DOHH2 (cell line): ENCODE measurements at regions not wholly inside any gene's neighbourhood (a gene's known extent, or its start where the extent isn't known, plus 50 kb on each side); places are given as distances from the start of the nearest gene placed in this dataset.

ENCODE experiments used
- H3F3A ChIP-seq: fragments of 200-600 bp; sonication (generic), shearing (Covaris generic); 2 replicates; pipeline ENCODE4 v1.6.0; 2016; ENCODE audit warnings: antibody characterized with exemption, mild to moderate bottlenecking; ENCODE audit not compliant: control insufficient read depth, insufficient read depth
- H3K27ac ChIP-seq: fragments of 200-600 bp; sonication (generic); 2 replicates; pipeline ENCODE4 v1.5.1; 2014; ENCODE audit warnings: low read depth, mild to moderate bottlenecking, low read length, moderate library complexity
- H3K27me3 ChIP-seq: fragments of 200-600 bp; sonication (generic); 2 replicates; pipeline ENCODE4 v1.6.1; 2014; ENCODE audit warnings: mild to moderate bottlenecking, low read length, mixed read lengths; ENCODE audit not compliant: control insufficient read depth
- H3K36me3 ChIP-seq: fragments of 200-600 bp; sonication (generic); 2 replicates; pipeline ENCODE4 v1.6.1; 2014; ENCODE audit warnings: mild to moderate bottlenecking, low read length, moderate library complexity, mixed read lengths; ENCODE audit not compliant: control insufficient read depth
- H3K4me1 ChIP-seq: fragments of 200-600 bp; sonication (generic); 2 replicates; pipeline ENCODE4 v1.6.1; 2014; ENCODE audit warnings: mild to moderate bottlenecking, low read length, mixed read lengths; ENCODE audit not compliant: control insufficient read depth
- H3K4me2 ChIP-seq: fragments of 200-600 bp; sonication (generic); 2 replicates; pipeline ENCODE4 v1.6.0; 2014; ENCODE audit warnings: mild to moderate bottlenecking, low read length, moderate library complexity
- H3K4me3 ChIP-seq: fragments of 200-600 bp; sonication (generic); 2 replicates; pipeline ENCODE4 v1.5.1; 2014; ENCODE audit warnings: mild to moderate bottlenecking, low read length, mixed read lengths
- H3K79me2 ChIP-seq: fragments of 200-600 bp; sonication (generic); 2 replicates; pipeline ENCODE4 v1.6.1; 2014; ENCODE audit warnings: mild to moderate bottlenecking, low read length, mixed read lengths; ENCODE audit not compliant: control insufficient read depth
- H3K9me2 ChIP-seq: fragments of 200-600 bp; sonication (generic); replicated peaks from 2 replicates; pipeline ENCODE4 v1.6.1; 2014; ENCODE audit warnings: mild to moderate bottlenecking, low read length, mixed read lengths; ENCODE audit not compliant: control insufficient read depth
- H3K9me3 ChIP-seq: fragments of 200-600 bp; sonication (generic); 2 replicates; pipeline ENCODE4 v1.6.1; 2014; ENCODE audit warnings: antibody characterized with exemption, low read length, mixed read lengths; ENCODE audit not compliant: control insufficient read depth, insufficient read depth
- H4K20me1 ChIP-seq: fragments of 200-600 bp; sonication (generic); 2 replicates; pipeline ENCODE4 v1.6.0; 2014; ENCODE audit warnings: low read depth, mild to moderate bottlenecking, antibody characterized with exemption, low read length, moderate library complexity; ENCODE audit not compliant: control insufficient read depth, insufficient read depth
- EZH2phosphoT487 ChIP-seq: fragments of 200-600 bp; sonication (generic); IDR thresholded peaks from 2 replicates; pipeline ENCODE4 v1.6.1; 2017; ENCODE audit warnings: borderline replicate concordance, mild to moderate bottlenecking, antibody characterized with exemption, low read length, moderate library complexity, mixed read lengths
- TF ChIP-seq, protein P1 (sequence below): fragments of 200-600 bp; sonication (generic); IDR thresholded peaks from one replicate; pipeline ENCODE4 v1.5.1; 2014; ENCODE audit warnings: antibody characterized with exemption, mild to moderate bottlenecking, low read depth, low read length; ENCODE audit not compliant: poor library complexity, severe bottlenecking

DNA sequence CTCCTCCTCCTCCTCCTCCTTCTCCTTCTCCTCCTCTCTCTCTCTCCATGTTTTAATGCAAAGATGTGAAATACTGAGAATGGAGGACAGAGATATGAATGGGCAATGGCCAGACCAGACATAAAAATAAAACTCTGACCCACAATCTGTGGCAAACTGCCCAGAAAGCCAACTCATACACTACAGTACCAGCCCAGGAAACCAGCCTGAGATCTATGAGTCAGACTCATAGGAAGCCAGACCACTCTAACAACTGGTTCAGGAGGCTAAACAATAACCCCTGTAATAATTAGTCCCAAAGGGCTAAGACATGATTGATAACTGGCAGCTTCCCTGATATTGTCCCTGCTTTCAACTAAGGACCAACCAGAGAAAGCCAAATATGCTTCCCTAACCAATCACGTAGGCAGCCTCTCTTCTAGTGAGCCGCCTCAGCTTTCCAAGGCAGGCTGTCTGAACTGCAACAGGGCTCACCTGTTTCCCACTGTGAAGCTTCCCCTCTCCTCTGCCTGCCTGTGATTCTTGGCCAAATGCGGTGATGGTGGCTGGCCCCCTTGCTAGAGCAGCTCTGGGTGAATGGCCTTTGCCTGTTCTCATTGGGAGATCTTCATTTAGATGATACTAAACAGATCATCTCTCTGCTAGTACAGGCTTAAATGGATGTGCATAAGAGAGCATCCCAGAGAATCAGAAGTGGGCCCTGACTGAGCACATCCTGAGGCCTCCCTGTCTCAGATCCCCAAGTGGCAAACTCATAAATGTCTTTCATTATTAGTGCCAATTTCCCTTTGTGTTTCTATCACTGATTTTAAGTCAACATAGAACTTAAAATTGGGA is 817.6 kb downstream of the TNS3 start:
- no peaks in the 10 kb centered on the region for H3K36me3 ChIP-seq
- no peak overlapping the region for H3K27ac ChIP-seq
- H3K4me2 ChIP-seq: no peak overlapping the region
- no peaks in the 10 kb centered on the region for H3K4me1 ChIP-seq
- no peaks in the 10 kb centered on the region for H3K79me2 ChIP-seq
- no peak overlapping the region for H3K4me3 ChIP-seq
- no peaks in the 10 kb centered on the region for H3F3A ChIP-seq
- no peak for TF ChIP-seq EZH2phosphoT487
- TF ChIP-seq, protein P1, sequence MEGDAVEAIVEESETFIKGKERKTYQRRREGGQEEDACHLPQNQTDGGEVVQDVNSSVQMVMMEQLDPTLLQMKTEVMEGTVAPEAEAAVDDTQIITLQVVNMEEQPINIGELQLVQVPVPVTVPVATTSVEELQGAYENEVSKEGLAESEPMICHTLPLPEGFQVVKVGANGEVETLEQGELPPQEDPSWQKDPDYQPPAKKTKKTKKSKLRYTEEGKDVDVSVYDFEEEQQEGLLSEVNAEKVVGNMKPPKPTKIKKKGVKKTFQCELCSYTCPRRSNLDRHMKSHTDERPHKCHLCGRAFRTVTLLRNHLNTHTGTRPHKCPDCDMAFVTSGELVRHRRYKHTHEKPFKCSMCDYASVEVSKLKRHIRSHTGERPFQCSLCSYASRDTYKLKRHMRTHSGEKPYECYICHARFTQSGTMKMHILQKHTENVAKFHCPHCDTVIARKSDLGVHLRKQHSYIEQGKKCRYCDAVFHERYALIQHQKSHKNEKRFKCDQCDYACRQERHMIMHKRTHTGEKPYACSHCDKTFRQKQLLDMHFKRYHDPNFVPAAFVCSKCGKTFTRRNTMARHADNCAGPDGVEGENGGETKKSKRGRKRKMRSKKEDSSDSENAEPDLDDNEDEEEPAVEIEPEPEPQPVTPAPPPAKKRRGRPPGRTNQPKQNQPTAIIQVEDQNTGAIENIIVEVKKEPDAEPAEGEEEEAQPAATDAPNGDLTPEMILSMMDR: no peak
- H4K20me1 ChIP-seq: no peaks in the 10 kb centered on the region
- H3K27me3 ChIP-seq: no peaks in the 10 kb centered on the region
- no peaks in the 10 kb centered on the region for H3K9me2 ChIP-seq
- peaks cover 9% of the 10 kb centered on the region; the same call in 1 of the 2 replicates for H3K9me3 ChIP-seq

DNA sequence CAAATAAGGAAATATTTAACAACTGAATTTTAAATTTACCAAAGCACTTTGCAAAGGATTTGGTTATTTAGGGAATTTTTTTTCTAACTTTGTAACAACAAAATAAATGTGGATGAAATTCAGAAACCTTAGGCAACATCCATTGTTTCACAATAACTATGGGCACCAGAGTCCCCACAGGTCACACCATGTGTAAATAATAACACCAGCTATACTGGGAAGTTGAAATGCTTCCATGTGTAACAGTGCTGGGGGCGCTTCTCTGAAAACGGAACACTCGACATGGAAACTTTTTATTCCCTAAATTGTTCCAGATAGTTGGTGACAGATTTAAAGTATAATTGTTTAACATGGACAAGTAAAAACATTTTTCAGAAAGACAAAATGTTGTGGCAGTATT is 818.6 kb downstream of the TNS3 start:
- H3K27me3 ChIP-seq: no peaks in the 10 kb centered on the region
- no peak overlapping the region for H3K27ac ChIP-seq
- H3K9me2 ChIP-seq: no peaks in the 10 kb centered on the region
- no peaks in the 10 kb centered on the region for H4K20me1 ChIP-seq
- H3K36me3 ChIP-seq: no peaks in the 10 kb centered on the region
- H3K4me3 ChIP-seq: no peak overlapping the region
- peaks cover 4% of the 10 kb centered on the region; the same call in 1 of the 2 replicates for H3K9me3 ChIP-seq
- no peak overlapping the region for H3K4me2 ChIP-seq
- TF ChIP-seq, protein P1: no peak
- no peak for TF ChIP-seq EZH2phosphoT487
- H3K4me1 ChIP-seq: no peaks in the 10 kb centered on the region
- H3K79me2 ChIP-seq: no peaks in the 10 kb centered on the region
- H3F3A ChIP-seq: no peaks in the 10 kb centered on the region

DNA sequence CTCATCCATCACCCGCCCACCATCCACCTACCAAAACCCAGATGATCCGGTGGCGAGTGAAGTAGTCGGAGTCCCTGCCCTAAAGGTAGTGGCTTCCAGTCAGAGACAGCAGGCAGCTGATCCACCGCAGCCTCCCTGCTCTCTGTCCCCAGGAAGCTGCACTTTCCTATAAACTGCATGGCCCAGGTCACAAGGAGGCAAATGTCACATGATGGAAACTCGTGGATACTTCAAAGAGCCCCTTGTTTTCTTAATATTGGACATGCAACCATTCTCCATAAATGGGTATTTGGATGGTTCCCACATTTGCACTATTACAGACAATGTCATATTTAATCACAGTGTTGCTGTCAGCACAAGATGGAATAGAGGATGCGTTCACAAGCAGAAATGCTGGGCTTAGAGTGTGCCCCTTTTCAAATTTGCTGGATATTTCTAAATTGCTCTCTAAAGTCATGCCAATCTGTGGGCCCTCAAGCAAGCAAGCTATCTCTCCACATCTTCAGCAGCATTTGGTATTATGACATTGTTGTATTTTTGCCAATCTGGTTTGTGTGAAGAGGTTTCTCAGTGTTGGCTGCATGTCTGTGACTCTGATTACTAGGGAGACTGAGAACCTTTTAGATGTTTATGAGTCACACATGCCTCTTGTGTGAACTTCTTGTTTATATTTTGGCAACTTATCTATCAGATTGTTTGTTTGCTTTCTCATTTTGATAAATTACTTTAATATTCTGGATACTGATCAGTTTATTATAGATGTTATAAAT is 822.0 kb downstream of the TNS3 start:
- H3K27me3 ChIP-seq: no peaks in the 10 kb centered on the region
- H4K20me1 ChIP-seq: no peaks in the 10 kb centered on the region
- no peak overlapping the region for H3K4me3 ChIP-seq
- TF ChIP-seq, protein P1: no peak
- no peak for TF ChIP-seq EZH2phosphoT487
- no peak overlapping the region for H3K27ac ChIP-seq
- no peaks in the 10 kb centered on the region for H3K79me2 ChIP-seq
- no peaks in the 10 kb centered on the region for H3F3A ChIP-seq
- no peaks in the 10 kb centered on the region for H3K9me2 ChIP-seq
- H3K4me2 ChIP-seq: no peak overlapping the region
- H3K9me3 ChIP-seq: no peaks in the 10 kb centered on the region
- no peaks in the 10 kb centered on the region for H3K4me1 ChIP-seq
- H3K36me3 ChIP-seq: no peaks in the 10 kb centered on the region
